ENCODE measurements at regions not wholly inside any gene's neighbourhood (a gene's known extent, or its start where the extent isn't known, plus 50 kb on each side); places are given as distances from the start of the nearest gene placed in this dataset.

DNA sequence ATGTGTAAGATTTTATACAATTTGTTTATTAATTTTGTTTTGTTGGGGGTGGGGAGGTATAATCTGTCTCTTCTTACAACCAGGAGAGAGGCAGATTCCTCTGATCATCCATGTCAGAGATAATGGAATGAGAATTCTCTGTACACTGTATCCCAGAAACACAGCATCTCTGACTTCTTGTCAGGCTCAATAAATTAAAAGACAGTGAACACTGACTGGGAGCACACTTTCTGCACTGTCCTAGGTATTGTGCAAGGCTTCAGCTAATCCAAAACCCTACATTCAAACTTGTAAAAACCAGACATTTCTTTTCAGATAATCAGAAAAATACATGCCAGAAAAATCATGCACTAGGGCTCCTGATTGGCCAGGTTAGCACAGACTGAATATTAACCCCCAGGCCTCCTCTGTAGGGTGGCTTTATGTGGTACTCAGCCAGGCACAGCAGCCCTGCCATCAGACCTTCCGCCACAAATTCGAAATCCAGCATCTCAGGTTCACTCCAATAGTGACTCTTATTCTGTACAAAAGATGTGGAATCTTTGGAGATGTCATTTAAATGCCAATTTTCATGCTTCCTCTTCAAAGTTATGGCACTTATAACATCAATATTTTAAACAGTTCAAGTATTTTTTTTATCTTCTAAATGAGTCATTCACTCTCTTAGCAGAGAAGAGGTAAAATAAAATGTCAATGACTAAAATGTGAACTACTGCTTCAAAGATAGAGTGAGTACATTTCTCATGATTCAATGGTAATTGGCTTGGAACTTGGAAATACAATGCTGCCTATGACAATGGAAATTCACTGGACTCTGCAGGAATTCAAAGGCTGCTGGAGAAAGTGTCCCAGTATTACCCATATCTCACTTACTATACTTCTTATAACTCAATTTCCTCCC, 211.5 kb downstream of the KLF12 start:
- Histone ChIP-seq H4K91ac (ENCODE audit: insufficient read depth, low read depth, low read length) (no peak overlapping the region), H2BK5ac (ENCODE audit: low read depth, low read length, poor library complexity, severe bottlenecking) (no peak overlapping the region), H3K9me3 (ENCODE audit: control insufficient read depth, insufficient read depth, low read length) (no peaks in the 10 kb centered on the region), H3K27me3 (ENCODE audit: control insufficient read depth, insufficient read depth, low read length) (no peaks in the 10 kb centered on the region), H2AK5ac (ENCODE audit: low read depth, low read length) (no peak overlapping the region), H3K79me1 (ENCODE audit: low read depth in 1 of 2, low read length in 2 of 2) (peaks cover 28 to 58% of the 10 kb centered on the region in 2 experiments; a peak in 3 of 4 replicates), H3K9me1 (ENCODE audit: insufficient read depth, low read length) (peaks cover 4% of the 10 kb centered on the region; the same call in 1 of the 2 replicates), H2AK9ac (replicated peaks; ENCODE audit: low read depth, low read length, poor library complexity) (no peak overlapping the region), H3K4me1 (ENCODE audit: control insufficient read depth, insufficient read depth, low read length) (peaks cover 5% of the 10 kb centered on the region; the same call in 1 of the 2 replicates), H2AFZ (replicated peaks; ENCODE audit: low read length, poor library complexity) (no peak overlapping the region), H2BK120ac (ENCODE audit: low read depth, low read length) (no peak overlapping the region), H2BK15ac (ENCODE audit: low read depth, low read length) (no peak overlapping the region), H3K36me3 (ENCODE audit: control insufficient read depth, insufficient read depth, low read length) (no peaks in the 10 kb centered on the region), H4K8ac (ENCODE audit: low read depth in 2 of 2, low read length in 2 of 2) (no peak overlapping the region), H3K4me3 (ENCODE audit: insufficient read depth, low read depth, low read length) (no peak overlapping the region), H3K4ac (ENCODE audit: low read depth, low read length) (no peak overlapping the region), H4K5ac (ENCODE audit: low read depth, low read length) (no peak overlapping the region), H3K14ac (replicated peaks; ENCODE audit: low read depth, low read length) (no peak overlapping the region), H4K20me1 (ENCODE audit: insufficient read depth, low read length) (no peaks in the 10 kb centered on the region), H3K4me2 (ENCODE audit: low read depth, low read length) (no peak overlapping the region), H3K56ac (ENCODE audit: extremely low read depth, insufficient read depth, low read length) (no peak overlapping the region), H3K18ac (ENCODE audit: low read depth, low read length) (no peak overlapping the region), H2BK20ac (ENCODE audit: low read depth, low read length) (no peak overlapping the region), H3K23ac (ENCODE audit: low read depth, low read length) (no peak overlapping the region), H3K9ac (ENCODE audit: low read depth, low read length) (no peak overlapping the region), H3K27ac (ENCODE audit: insufficient read depth, low read length) (no peak overlapping the region)
- TF ChIP-seq CEBPB (IDR thresholded peaks at IDR 0.05; ENCODE audit: low read depth, low read length), result peak; percentile 46; the same call in 1 of the 2 replicates
- no peak for TF ChIP-seq FOS (IDR thresholded peaks at IDR 0.05; ENCODE audit: low read depth, low read length)
- CTCF ChIA-PET, result interaction anchor here (0.6 kb wide), 1 partner anchor 8 kb away, joined by 4 read pairs; no protein-coding TSS in a partner anchor
- no TSS peak for BruUV-seq (replicated peaks)
- intact Hi-C loops (cut with micrococcal nuclease), result no loop called here
- peak; percentile 51; the same call in 1 of the 2 replicates for ATAC-seq (ENCODE audit: low read depth)
- dilution Hi-C loops (cut with HindIII; ENCODE audit: low sequenced_read_pairs, unreplicated experiment), result no loop called here
- no CpG with 5 or more reads among the region's 2 CpGs for WGBS, 2 experiments (ENCODE audit: extremely low coverage in 2 of 2, insufficient read length in 1 of 2)
- DNase-seq, result peak; percentile 58
- in situ Hi-C loops (cut with MboI; ENCODE audit: low sequenced_read_pairs), result no loop called here
- POLR2A ChIA-PET (ENCODE audit: unreplicated experiment), result no interaction called here
